Left renal pelvis (tissue), 4 donors: ENCODE measurements at regions not wholly inside any gene's neighbourhood (a gene's known extent, or its start where the extent isn't known, plus 50 kb on each side); places are given as distances from the start of the nearest gene placed in this dataset.

Experiments
- DNase-seq, 4 donors: peaks; one replicate each; pipeline ENCODE4 v3.0.0-alpha.2; 2013; ENCODE audit warnings: low read depth in 4 of 4, low spot score in 3 of 4

- DNase-seq: no peak
Measured at GRCh38 chr1:4010814-4011605, 110.9 kb upstream of the C1orf174 start.

GRCh38 chr1:4016351-4017130 lies 116.5 kb upstream of the C1orf174 start:
- DNase-seq: no peak

- no peak for DNase-seq
Measured at GRCh38 chr1:4017636-4018365, 117.7 kb upstream of the C1orf174 start.

- no peak for DNase-seq
Measured at GRCh38 chr1:4018466-4019146, 118.5 kb upstream of the C1orf174 start.

GRCh38 chr1:4019147-4019521 lies 119.1 kb upstream of the C1orf174 start:
- DNase-seq: no peak

GRCh38 chr1:4019606-4020331 lies 119.7 kb upstream of the C1orf174 start:
- DNase-seq: no peak

GRCh38 chr1:4020449-4020848 lies 120.4 kb upstream of the C1orf174 start:
- DNase-seq: no peak

GRCh38 chr1:4021136-4021973 lies 121.3 kb upstream of the C1orf174 start:
- DNase-seq: no peak

GRCh38 chr1:4021974-4022268 lies 121.8 kb upstream of the C1orf174 start:
- no peak for DNase-seq

GRCh38 chr1:4022715-4023114 lies 122.6 kb upstream of the C1orf174 start:
- no peak for DNase-seq

GRCh38 chr1:4023678-4024077 lies 123.6 kb upstream of the C1orf174 start:
- no peak for DNase-seq

- DNase-seq: no peak
Measured at GRCh38 chr1:4024811-4025210, 124.7 kb upstream of the C1orf174 start.

- DNase-seq: no peak
Measured at GRCh38 chr1:4025752-4026151, 125.7 kb upstream of the C1orf174 start.

GRCh38 chr1:4027008-4027407 lies 126.9 kb upstream of the C1orf174 start:
- DNase-seq: no peak

GRCh38 chr1:4027492-4028138 lies 127.5 kb upstream of the C1orf174 start:
- DNase-seq: no peak

- no peak for DNase-seq
Measured at GRCh38 chr1:4028139-4028501, 128.0 kb upstream of the C1orf174 start.

- DNase-seq: no peak
Measured at GRCh38 chr1:4029376-4029775, 129.3 kb upstream of the C1orf174 start.

GRCh38 chr1:4032571-4032970 lies 132.5 kb upstream of the C1orf174 start:
- no peak for DNase-seq

GRCh38 chr1:4033129-4033676 lies 133.1 kb upstream of the C1orf174 start:
- no peak for DNase-seq
